ENCODE measurements at regions not wholly inside any gene's neighbourhood (a gene's known extent, or its start where the extent isn't known, plus 50 kb on each side); places are given as distances from the start of the nearest gene placed in this dataset.
"Not testable (repeated sequence)": the region's sequence is repeated elsewhere in the genome, so short reads cannot be mapped to it uniquely, and the experiment has no call there.

DNA sequence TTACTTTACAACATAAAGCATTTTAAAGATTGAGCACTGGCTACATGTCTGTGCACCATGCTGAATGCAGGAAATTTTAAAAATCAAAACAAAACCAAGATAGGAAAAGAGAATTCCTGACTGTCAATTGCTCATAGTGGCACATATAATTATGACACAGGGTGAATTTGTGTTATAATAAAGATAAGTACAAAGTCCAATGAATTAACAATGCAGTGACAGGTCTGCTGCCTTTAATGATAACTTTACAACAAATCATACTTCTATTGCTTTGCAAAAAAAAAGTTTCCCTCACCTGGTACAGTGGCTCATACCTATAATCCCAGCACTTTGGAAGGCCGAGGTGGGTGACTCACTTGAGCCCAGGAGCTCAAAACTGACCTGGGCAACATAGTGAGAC, 93.8 kb upstream of the OSBPL8 start:
- no peaks in the 10 kb centered on the region for H3K36me3 Mint-ChIP-seq (ENCODE audit: low read depth)
- TF ChIP-seq, protein P1, sequence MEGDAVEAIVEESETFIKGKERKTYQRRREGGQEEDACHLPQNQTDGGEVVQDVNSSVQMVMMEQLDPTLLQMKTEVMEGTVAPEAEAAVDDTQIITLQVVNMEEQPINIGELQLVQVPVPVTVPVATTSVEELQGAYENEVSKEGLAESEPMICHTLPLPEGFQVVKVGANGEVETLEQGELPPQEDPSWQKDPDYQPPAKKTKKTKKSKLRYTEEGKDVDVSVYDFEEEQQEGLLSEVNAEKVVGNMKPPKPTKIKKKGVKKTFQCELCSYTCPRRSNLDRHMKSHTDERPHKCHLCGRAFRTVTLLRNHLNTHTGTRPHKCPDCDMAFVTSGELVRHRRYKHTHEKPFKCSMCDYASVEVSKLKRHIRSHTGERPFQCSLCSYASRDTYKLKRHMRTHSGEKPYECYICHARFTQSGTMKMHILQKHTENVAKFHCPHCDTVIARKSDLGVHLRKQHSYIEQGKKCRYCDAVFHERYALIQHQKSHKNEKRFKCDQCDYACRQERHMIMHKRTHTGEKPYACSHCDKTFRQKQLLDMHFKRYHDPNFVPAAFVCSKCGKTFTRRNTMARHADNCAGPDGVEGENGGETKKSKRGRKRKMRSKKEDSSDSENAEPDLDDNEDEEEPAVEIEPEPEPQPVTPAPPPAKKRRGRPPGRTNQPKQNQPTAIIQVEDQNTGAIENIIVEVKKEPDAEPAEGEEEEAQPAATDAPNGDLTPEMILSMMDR (IDR thresholded peaks at IDR 0.05; ENCODE audit: unreplicated experiment in 3 of 3): no peak
- no peak overlapping the region for H3K4me3 Mint-ChIP-seq
- H3K27me3 Mint-ChIP-seq (ENCODE audit: low read depth): no peaks in the 10 kb centered on the region
- H3K9me3 Mint-ChIP-seq: peaks cover 8% of the 10 kb centered on the region
- H3K27ac Mint-ChIP-seq: no peak overlapping the region
- no peaks in the 10 kb centered on the region for H3K4me1 Mint-ChIP-seq

- peak overlapping the region in 1 of 3 experiments; percentile 48 for H3K4me3 Mint-ChIP-seq
- H3K4me1 Mint-ChIP-seq: peaks cover 28% of the 10 kb centered on the region
- H3K27ac Mint-ChIP-seq: no peak overlapping the region
- TF ChIP-seq, protein P1 (IDR thresholded peaks at IDR 0.05; ENCODE audit: unreplicated experiment in 3 of 3): no peak
- no peaks in the 10 kb centered on the region for H3K36me3 Mint-ChIP-seq (ENCODE audit: low read depth)
- no peaks in the 10 kb centered on the region for H3K27me3 Mint-ChIP-seq (ENCODE audit: low read depth)
- peaks cover 3% of the 10 kb centered on the region for H3K9me3 Mint-ChIP-seq
These were observed 99.2 kb upstream of the ZDHHC17 start for GRCh38 chr12:76664731-76665130.

- no peaks in the 10 kb centered on the region for H3K9me3 Mint-ChIP-seq
- no peak overlapping the region for H3K27ac Mint-ChIP-seq
- TF ChIP-seq, protein P1 (IDR thresholded peaks at IDR 0.05; ENCODE audit: unreplicated experiment in 3 of 3): no peak
- H3K27me3 Mint-ChIP-seq (ENCODE audit: low read depth): no peaks in the 10 kb centered on the region
- H3K4me3 Mint-ChIP-seq: peak overlapping the region in 1 of 3 experiments; percentile 67
- H3K4me1 Mint-ChIP-seq: peaks cover 36% of the 10 kb centered on the region
- H3K36me3 Mint-ChIP-seq (ENCODE audit: low read depth): no peaks in the 10 kb centered on the region
These were observed 97.6 kb upstream of the ZDHHC17 start for GRCh38 chr12:76666290-76666835.

- Mint-ChIP-seq H3K4me1 (peaks cover 26% of the 10 kb centered on the region), H3K27me3 (ENCODE audit: low read depth) (no peaks in the 10 kb centered on the region), H3K4me3 (no peak overlapping the region), H3K9me3 (peaks cover 5% of the 10 kb centered on the region), H3K27ac (no peak overlapping the region), H3K36me3 (ENCODE audit: low read depth) (no peaks in the 10 kb centered on the region)
- TF ChIP-seq, protein P1 (IDR thresholded peaks at IDR 0.05; ENCODE audit: unreplicated experiment in 3 of 3): no peak
These were observed 93.9 kb upstream of the ZDHHC17 start for GRCh38 chr12:76669981-76670380.

- Mint-ChIP-seq H3K4me1 (peaks cover 19% of the 10 kb centered on the region), H3K27me3 (ENCODE audit: low read depth) (no peaks in the 10 kb centered on the region), H3K9me3 (peaks cover 6% of the 10 kb centered on the region), H3K4me3 (no peak overlapping the region), H3K36me3 (ENCODE audit: low read depth) (no peaks in the 10 kb centered on the region), H3K27ac (peak overlapping the region in 2 of 3 experiments; percentile 38 to 50)
- TF ChIP-seq, protein P1 (IDR thresholded peaks at IDR 0.05; ENCODE audit: unreplicated experiment in 3 of 3): no peak
These were observed 93.1 kb upstream of the ZDHHC17 start for GRCh38 chr12:76670776-76671175.

DNA sequence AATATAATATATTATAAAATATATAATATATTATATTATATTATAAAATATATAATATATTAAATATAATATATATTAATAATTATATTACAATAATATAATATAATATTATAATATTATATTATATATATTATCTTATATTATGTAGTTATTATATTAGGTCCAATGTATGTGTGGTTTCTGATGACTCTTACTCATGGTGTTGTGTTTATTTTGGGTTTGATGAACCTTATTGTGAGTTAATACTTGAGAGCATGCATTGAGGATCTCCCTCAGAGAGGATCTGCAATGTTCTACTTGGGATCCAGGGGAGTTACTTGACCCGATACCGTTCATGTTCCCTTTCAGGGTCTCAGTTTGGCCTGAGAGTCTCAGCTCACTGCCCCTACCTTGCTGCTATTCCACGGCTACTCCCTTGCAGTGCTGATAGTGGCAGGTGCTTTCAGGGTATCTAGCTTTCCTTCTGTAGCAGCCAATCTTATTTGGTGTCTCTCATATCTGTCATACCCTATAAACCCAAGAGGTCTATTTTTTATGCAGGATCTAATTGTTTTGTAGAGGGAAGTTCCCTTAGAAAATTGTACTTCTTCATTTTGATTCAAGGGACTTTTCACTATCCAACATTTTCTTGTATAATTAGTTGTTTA, 89.1 kb upstream of the ZDHHC17 start:
- Mint-ChIP-seq H3K36me3 (ENCODE audit: low read depth) (no peaks in the 10 kb centered on the region), H3K27ac (no peak overlapping the region), H3K9me3 (peaks cover 9% of the 10 kb centered on the region), H3K27me3 (ENCODE audit: low read depth) (no peaks in the 10 kb centered on the region), H3K4me3 (no peak overlapping the region), H3K4me1 (peaks cover 8% of the 10 kb centered on the region)
- TF ChIP-seq, protein P1 (IDR thresholded peaks at IDR 0.05; ENCODE audit: unreplicated experiment in 3 of 3): no peak

DNA sequence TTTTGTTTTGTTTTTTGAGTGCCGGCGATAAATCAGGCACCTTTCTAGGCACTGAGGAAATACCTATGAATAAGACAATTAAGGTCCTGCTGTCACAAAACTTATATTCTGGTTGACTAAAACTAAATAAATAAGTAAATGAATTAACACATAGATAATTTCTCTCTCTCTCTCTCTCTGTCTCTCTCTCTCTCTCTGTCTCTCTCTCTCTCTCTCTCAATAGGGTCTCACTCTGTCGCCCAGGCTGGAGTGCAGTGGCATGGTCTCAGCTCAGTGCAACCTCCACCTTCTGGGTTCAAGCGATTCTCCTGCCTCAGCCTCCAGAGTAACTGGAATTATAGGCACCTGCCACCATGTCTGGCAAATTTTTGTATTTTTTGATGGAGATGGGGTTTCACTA, 87.7 kb upstream of the ZDHHC17 start:
- H3K36me3 Mint-ChIP-seq (ENCODE audit: low read depth); H3K27ac Mint-ChIP-seq; H3K9me3 Mint-ChIP-seq; H3K27me3 Mint-ChIP-seq (ENCODE audit: low read depth); H3K4me3 Mint-ChIP-seq; H3K4me1 Mint-ChIP-seq: not testable (repeated sequence)
